SJCRH30 (cell line): ENCODE measurements at regions not wholly inside any gene's neighbourhood (a gene's known extent, or its start where the extent isn't known, plus 50 kb on each side); places are given as distances from the start of the nearest gene placed in this dataset.
"Not testable (repeated sequence)": the region's sequence is repeated elsewhere in the genome, so short reads cannot be mapped to it uniquely, and the experiment has no call there.

Source experiments
- DNase-seq, 2 experiments: peaks; one replicate each; pipeline ENCODE4 v3.0.0-alpha.2; 2015 to 2020
- H3K27ac ChIP-seq: fragments of 250-450 bp; sonication (Bioruptor Pico); 2 replicates; pipeline ENCODE4 v1.5.1; 2020; ENCODE audit warnings: mild to moderate bottlenecking, moderate library complexity
- H3K27me3 ChIP-seq: fragments of 250-450 bp; sonication (Bioruptor Pico); 2 replicates; pipeline ENCODE4 v1.5.1; 2020; ENCODE audit warnings: mild to moderate bottlenecking, moderate library complexity
- H3K36me3 ChIP-seq: fragments of 250-450 bp; sonication (Bioruptor Pico); 2 replicates; pipeline ENCODE4 v1.5.1; 2020; ENCODE audit warnings: mild to moderate bottlenecking, moderate library complexity
- H3K4me1 ChIP-seq: fragments of 250-450 bp; sonication (Bioruptor Pico); 2 replicates; pipeline ENCODE4 v1.5.1; 2020; ENCODE audit warnings: mild to moderate bottlenecking, moderate library complexity
- H3K4me3 ChIP-seq: fragments of 250-450 bp; sonication (Bioruptor Pico); 2 replicates; pipeline ENCODE4 v1.5.1; 2020; ENCODE audit warnings: mild to moderate bottlenecking, moderate library complexity
- H3K9me3 ChIP-seq: fragments of 250-450 bp; sonication (Bioruptor Pico); replicated peaks from 2 replicates; pipeline ENCODE4 v1.5.1; 2020; ENCODE audit warnings: mild to moderate bottlenecking, moderate library complexity

DNA sequence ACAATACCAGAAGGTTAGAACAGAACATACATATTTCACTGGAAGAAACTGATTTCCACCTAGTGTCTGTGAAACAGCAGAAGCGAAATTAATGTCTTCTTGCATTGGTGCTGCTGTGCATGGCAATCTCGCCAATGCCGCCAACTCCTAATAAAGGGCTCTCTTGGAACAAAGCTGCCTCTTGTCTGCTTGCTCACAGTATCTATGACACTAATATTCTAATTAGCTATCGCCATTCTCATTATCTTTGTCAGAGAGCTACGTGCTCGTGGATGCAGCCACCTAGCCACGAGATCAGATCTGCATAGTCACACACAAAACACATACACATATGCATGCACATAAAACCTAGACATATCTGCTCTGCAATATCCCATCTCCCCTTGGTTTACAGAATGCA lies 145.9 kb upstream of the OLIG3 start:
- H3K4me3 ChIP-seq, result no peak overlapping the region
- no peaks in the 10 kb centered on the region for H3K27me3 ChIP-seq
- no peaks in the 10 kb centered on the region for H3K36me3 ChIP-seq
- DNase-seq, result no peak
- H3K9me3 ChIP-seq, result 0 out of 2 replicates have a peak, but pooled peaks cover 2% of the 10 kb centered on the region
- no peak overlapping the region for H3K27ac ChIP-seq
- peaks cover 20% of the 10 kb centered on the region for H3K4me1 ChIP-seq

DNA sequence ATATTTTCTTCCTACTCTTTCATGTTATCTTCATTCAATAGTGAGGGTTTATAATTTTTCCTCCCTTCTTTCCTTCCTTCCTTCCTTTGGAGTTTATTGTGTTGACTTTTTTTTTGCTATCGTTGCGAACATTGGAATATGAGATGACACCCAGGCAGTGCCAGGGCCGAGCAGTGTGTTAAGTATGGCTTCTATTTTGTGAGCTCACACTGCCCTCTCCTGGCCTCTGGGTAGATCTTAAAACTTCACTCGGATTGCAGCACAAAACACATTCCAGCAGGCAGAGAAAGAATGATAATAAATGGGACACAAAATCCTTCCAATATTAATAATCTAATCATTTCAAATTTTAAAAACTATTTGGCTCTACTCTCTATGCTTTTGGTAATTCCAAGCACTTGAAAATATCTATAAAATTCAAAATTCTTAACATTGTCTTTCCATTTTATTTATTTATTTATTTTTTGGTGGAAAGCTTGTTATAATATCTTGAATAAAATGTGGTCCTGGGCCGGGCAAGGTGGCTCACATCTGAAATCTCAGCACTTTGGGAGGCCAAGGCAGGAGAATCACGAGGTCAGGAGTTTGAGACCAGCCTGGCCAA lies 147.4 kb upstream of the OLIG3 start:
- H3K27ac ChIP-seq, result no peak overlapping the region
- 0 out of 2 replicates have a peak, but pooled peaks cover 2% of the 10 kb centered on the region for H3K9me3 ChIP-seq
- H3K4me1 ChIP-seq, result peaks cover 16% of the 10 kb centered on the region
- no peaks in the 10 kb centered on the region for H3K36me3 ChIP-seq
- H3K27me3 ChIP-seq, result no peaks in the 10 kb centered on the region
- DNase-seq, result peak; percentile 63 to 86
- H3K4me3 ChIP-seq, result no peak overlapping the region

DNA sequence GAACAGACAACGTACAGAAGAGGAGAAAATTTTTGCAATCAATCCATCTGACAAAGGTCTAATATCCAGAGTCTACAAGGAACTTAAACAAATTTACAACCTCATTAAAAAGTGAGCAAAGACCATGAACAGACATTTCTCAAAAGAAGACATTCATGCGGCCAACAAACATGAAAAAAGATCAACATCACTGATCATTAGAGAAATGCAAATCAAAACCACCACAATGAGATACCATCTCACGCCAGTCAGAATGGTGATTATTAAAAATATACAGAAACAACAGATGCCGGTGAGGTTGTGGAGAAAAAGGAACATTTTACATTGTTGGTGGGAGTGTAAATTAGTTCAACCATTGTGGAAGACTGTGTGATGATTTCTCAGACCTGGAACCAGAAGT lies 149.0 kb upstream of the OLIG3 start:
- not testable (repeated sequence) for H3K4me3 ChIP-seq, H3K27me3 ChIP-seq, DNase-seq, H3K9me3 ChIP-seq, H3K27ac ChIP-seq, H3K4me1 ChIP-seq, H3K36me3 ChIP-seq

DNA sequence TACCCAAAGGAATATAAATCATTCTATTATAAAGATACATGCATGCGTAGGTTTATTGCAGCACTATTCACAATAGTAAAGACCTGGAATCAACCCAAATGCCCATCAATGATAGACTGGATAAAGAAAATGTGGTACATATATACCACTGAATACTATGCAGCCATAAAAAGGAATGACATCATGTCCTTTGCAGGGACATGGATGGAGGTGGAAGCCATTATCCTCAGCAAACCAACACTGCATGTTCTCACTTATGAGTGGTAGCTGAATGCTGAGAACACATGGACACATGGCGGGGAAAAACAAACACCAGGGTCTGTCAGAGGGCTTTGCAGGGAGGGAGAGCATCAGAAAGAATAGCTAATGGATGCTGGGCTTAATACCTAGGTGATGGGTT lies 149.4 kb upstream of the OLIG3 start:
- H3K36me3 ChIP-seq, DNase-seq, H3K27me3 ChIP-seq, H3K9me3 ChIP-seq, H3K4me3 ChIP-seq, H3K4me1 ChIP-seq, H3K27ac ChIP-seq: not testable (repeated sequence)

DNA sequence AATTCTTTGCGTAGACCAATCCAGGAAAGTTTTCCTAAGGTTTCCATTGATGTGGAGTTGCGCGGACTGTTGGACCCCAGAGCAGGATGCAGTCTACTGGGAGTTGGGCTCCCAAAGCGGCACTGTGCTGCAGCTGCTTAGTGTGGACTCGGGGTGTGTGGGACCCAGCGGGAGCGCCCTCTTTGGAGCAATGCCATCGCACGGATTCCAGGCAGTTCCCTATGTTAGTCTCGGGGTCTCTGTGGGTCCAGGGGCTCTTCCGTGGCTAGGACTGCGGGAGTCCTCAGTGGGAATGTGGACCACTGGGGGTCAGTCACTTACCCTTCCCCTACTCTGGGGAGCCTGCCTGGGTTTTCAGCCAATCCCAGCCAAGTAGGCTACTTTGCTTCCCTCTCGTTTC lies 151.7 kb upstream of the OLIG3 start:
- no peaks in the 10 kb centered on the region for H3K9me3 ChIP-seq
- H3K27me3 ChIP-seq, result no peaks in the 10 kb centered on the region
- H3K27ac ChIP-seq, result no peak overlapping the region
- no peak for DNase-seq
- no peaks in the 10 kb centered on the region for H3K4me1 ChIP-seq
- no peaks in the 10 kb centered on the region for H3K36me3 ChIP-seq
- H3K4me3 ChIP-seq, result no peak overlapping the region

DNA sequence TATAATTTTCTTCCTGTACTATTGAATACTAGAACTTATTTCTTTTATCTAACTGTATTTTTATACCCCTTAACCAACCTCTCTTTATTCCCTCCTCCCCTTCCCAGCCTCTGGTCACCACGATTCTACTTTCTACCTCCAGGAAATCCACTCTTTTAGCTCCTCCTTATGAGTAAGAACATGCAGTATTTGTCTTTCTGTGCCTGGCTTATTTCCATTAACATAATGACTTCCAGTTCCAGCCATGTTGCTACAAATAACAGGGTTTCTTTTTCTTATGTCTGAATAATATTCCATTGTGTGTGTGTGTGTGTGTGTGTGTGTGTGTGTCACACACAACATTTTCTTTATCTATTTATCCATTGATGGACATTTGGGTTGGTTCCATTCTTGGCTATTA lies 152.3 kb upstream of the OLIG3 start:
- no peaks in the 10 kb centered on the region for H3K36me3 ChIP-seq
- H3K27ac ChIP-seq, result no peak overlapping the region
- no peak for DNase-seq
- H3K4me1 ChIP-seq, result no peaks in the 10 kb centered on the region
- H3K27me3 ChIP-seq, result no peaks in the 10 kb centered on the region
- no peaks in the 10 kb centered on the region for H3K9me3 ChIP-seq
- H3K4me3 ChIP-seq, result no peak overlapping the region

DNA sequence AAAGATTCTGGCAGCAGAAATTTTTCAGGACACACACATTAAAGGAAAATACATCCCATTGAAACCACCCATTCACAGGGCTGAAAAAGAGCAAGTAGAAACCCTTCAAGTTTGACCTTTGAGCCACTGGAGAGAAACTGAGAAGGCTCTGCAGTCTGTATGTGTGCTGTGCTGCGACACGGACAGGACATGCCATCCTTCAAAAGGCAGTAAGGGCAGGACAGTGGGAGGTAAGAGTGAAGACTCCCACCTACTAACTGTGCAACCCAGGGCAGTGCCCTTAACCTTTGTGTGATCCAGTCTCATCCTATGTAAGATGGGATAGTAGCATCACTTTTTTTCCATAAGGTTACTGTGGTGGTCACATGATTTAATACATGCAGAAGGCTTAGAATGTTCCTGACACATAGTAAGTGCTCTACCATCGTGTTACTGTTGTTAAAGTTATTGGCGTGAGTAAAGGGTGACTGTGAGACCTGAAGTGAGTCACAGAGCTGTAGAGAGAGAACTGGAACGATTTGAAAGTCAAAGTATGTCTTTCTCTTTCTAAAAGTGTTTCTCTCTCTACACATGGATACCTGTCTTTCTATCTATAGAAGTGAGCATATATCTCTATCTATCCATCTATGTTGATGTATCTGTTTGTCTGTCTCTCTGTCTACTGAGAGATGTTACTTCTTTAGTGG lies 153.7 kb upstream of the OLIG3 start:
- Histone ChIP-seq H3K27ac (no peak overlapping the region), H3K4me1 (no peaks in the 10 kb centered on the region), H3K4me3 (no peak overlapping the region), H3K9me3 (no peaks in the 10 kb centered on the region), H3K27me3 (no peaks in the 10 kb centered on the region), H3K36me3 (no peaks in the 10 kb centered on the region)
- no peak for DNase-seq

DNA sequence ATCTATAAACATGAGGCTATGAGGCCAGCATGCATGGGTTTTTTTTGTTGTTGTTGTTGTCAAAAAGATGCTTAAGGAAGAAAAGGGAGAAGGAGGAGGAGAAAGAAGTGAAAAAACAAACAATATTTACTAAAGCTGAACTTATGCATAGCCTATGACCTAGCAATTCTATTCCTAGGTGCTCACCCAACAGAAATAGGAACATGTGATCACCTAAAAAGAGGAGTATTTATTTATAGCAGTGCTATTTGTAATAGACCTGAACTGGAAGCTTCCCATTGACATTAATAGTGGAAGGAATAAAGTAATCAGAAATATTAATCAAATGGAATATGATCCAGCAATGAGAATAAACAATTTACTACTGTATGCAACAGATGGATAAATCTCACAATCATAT lies 156.5 kb upstream of the OLIG3 start:
- no peaks in the 10 kb centered on the region for H3K27me3 ChIP-seq
- H3K27ac ChIP-seq, result no peak overlapping the region
- no peak for DNase-seq
- no peak overlapping the region for H3K4me3 ChIP-seq
- H3K36me3 ChIP-seq, result no peaks in the 10 kb centered on the region
- peaks cover 25% of the 10 kb centered on the region for H3K9me3 ChIP-seq
- H3K4me1 ChIP-seq, result no peaks in the 10 kb centered on the region

DNA sequence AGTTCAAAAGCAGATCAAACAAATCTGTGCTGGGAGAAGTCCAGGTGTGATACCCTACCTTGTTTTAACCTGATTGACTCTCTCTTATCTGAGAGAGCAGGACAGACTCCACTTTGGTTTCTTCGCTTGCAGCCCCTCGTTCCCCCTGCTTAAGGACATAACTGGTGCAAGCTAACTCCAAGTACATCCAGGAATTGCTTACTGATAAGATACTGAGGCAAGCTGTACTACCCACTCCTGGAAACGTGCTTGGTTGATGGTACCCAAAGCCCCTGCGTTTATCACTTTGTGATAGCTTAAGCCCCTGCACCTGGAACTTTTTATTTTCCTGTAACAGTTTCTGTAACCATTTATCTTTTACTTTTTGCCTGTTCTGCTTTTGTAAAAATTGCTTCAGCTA lies 157.0 kb upstream of the OLIG3 start:
- H3K27ac ChIP-seq, result no peak overlapping the region
- H3K4me1 ChIP-seq, result no peaks in the 10 kb centered on the region
- DNase-seq, result no peak
- no peak overlapping the region for H3K4me3 ChIP-seq
- peaks cover 26% of the 10 kb centered on the region for H3K9me3 ChIP-seq
- H3K27me3 ChIP-seq, result no peaks in the 10 kb centered on the region
- H3K36me3 ChIP-seq, result no peaks in the 10 kb centered on the region

DNA sequence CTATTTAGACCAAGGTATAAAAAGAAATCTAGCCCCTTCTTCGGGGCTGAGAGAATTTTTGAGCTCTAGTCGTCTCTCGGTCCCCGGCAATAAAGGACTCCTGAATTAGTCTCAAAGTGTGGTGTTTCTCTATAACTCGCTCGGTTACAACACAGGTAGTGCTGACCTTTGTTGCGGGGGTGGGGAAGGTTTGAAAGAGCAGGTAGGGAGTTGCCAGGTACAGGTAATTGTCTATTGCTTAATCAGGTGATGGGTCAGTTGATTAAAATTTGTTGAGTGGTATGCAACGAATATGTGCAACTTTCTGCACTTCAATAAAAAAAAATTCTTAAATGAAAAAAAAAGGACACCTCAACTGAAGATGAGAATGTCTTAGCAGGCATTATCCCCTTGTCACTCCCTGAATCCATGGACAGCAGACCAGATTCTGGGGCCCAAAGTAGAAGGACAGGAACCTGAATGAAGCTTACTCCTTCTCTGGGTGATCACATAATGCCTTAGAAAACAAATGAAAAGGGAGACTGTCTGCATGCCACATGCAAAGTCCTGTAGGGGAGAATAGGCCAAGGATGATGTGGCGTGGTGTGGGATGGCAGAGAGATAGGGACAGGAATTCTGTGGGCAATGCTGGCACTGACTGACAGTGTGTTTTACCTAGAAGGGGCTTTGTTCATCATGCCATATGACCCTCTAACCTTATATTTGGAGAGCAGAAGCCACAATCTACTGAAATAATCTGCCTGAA lies 157.6 kb upstream of the OLIG3 start:
- H3K27ac ChIP-seq, result no peak overlapping the region
- no peaks in the 10 kb centered on the region for H3K36me3 ChIP-seq
- peaks cover 26% of the 10 kb centered on the region for H3K9me3 ChIP-seq
- DNase-seq, result no peak
- H3K27me3 ChIP-seq, result no peaks in the 10 kb centered on the region
- no peak overlapping the region for H3K4me3 ChIP-seq
- H3K4me1 ChIP-seq, result peaks cover 3% of the 10 kb centered on the region; the same call in 1 of the 2 replicates

DNA sequence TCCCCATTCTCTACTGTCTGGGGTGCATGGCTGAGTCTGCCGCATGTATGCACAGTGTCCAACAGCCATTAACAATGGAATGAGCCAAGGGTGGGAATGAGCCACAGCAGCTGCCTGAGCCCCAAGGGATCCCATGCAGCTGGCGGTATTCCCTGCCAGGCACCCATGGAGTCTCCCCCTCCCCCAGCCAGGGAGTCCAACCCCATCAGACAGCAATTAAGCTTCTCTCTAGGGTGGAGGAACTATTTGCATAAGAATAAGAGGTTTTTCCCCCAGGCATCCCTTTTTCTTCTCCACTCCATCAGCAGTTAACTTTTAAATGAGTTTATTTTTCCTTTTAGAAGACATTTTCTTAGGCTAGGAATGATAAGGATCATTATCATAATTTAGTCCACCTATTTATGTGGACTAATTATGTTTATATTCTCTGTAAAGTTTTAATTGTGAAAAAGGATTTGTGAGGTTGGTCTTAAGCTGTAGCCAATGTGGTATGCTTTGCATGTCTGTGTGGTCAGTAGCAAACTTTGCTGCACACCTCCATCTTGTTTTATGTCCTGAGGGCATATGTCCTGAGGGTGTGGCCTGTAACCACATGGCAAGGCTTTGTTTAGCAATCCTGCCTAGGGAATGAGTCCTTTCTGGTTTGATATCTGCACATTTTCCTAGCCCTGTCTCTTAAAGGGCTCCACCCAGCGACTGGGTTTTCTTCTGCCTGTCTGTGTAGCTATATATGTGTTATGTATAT lies 158.9 kb upstream of the OLIG3 start:
- Histone ChIP-seq H3K9me3 (peaks cover 26% of the 10 kb centered on the region), H3K27ac (no peak overlapping the region), H3K36me3 (no peaks in the 10 kb centered on the region), H3K4me1 (peaks cover 12% of the 10 kb centered on the region; the same call in 1 of the 2 replicates), H3K4me3 (no peak overlapping the region), H3K27me3 (no peaks in the 10 kb centered on the region)
- no peak for DNase-seq

DNA sequence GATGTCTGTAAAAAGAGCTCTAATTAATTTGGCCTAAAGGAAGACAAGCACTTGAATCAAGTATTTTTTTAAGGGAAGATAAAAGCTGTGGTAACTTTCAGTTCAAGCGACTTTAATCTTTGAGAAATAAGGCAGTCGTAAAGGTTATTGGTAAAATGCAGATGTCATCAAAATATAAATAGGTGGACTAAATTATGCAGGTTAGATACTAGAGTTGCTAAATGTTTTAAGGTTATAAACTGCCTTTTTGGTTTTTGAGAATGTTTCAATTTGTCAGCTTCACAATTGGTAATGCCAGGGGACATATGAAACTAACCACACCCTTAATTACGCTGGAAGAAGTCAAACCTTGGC lies 159.5 kb upstream of the OLIG3 start:
- no peak overlapping the region for H3K27ac ChIP-seq
- H3K4me1 ChIP-seq, result peaks cover 16% of the 10 kb centered on the region; the same call in 1 of the 2 replicates
- H3K4me3 ChIP-seq, result no peak overlapping the region
- H3K9me3 ChIP-seq, result peaks cover 26% of the 10 kb centered on the region
- DNase-seq, result no peak
- no peaks in the 10 kb centered on the region for H3K36me3 ChIP-seq
- no peaks in the 10 kb centered on the region for H3K27me3 ChIP-seq

DNA sequence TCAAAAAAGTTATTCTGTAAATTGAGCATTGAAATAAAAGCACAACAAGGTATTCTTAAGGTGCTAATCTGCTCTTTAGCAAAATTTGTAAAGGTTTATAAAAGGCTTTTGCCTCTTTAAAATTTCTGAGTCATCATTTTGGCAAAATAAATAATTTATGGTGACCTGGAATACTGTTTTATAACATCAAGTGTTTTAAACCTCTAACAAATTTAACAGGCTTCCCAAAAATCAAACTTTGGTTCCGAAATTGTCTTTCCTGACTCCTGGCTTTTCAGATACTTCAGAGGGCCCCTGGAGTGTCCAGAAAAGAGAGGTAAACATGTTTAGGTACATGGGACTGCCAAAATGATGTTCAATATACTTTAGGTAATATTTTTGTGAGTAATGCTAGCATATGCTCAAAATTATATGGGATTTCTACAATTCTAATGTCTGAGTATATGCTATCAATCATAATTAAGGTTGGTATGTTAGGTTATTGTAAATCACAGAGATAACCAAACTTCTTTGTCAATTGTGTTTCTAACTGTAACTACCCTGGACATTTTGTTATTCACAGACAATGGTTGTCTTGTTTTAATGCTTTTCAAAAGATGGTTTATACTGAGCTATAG lies 160.3 kb upstream of the OLIG3 start:
- Histone ChIP-seq H3K36me3 (no peaks in the 10 kb centered on the region), H3K27me3 (no peaks in the 10 kb centered on the region), H3K27ac (no peak overlapping the region), H3K9me3 (peaks cover 26% of the 10 kb centered on the region), H3K4me3 (no peak overlapping the region), H3K4me1 (peaks cover 16% of the 10 kb centered on the region; the same call in 1 of the 2 replicates)
- DNase-seq, result no peak

DNA sequence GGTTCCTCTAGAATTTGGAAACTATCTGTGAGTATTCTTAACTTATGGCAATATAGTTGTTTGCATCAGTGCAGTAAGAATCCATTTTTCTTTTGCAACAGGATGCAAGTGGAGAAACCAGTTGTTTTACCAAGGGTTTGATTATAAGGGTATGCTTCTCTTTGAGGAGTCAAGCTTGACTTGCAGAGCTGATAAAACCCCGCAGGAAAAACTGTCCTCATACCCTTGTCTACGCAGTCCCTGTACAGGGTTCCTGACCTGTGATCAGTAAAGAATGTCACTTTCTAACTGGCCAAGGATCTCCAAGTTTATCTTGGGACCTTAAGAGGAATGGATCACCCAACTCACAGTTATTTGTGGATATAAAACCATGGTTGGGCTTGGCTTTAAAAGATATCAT lies 161.1 kb upstream of the OLIG3 start:
- Histone ChIP-seq H3K36me3 (no peaks in the 10 kb centered on the region), H3K27me3 (no peaks in the 10 kb centered on the region), H3K4me3 (no peak overlapping the region), H3K4me1 (peaks cover 16% of the 10 kb centered on the region; the same call in 1 of the 2 replicates), H3K9me3 (peaks cover 26% of the 10 kb centered on the region), H3K27ac (no peak overlapping the region)
- no peak for DNase-seq
